Breast epithelium (tissue), 4 donors: ENCODE measurements at regions not wholly inside any gene's neighbourhood (a gene's known extent, or its start where the extent isn't known, plus 50 kb on each side); places are given as distances from the start of the nearest gene placed in this dataset.

Experiments used
- DNase-seq, 2 donors: peaks; one replicate each; pipeline ENCODE4 v3.0.0-alpha.2; 2019; ENCODE audit warnings: low spot score in 2 of 2
- H3K27ac ChIP-seq, 2 donors: fragments of 200-600 bp; sonication (generic) in 1 of 2; one replicate each; pipeline ENCODE4 v1.5.1; 2016 to 2019; ENCODE audit warnings: mild to moderate bottlenecking in 1 of 2
- H3K27me3 ChIP-seq, 2 donors: fragments of 200-600 bp; sonication (generic) in 1 of 2; one replicate each; pipeline versions ENCODE4 v1.5.1 to v1.6.0; 2017 to 2019; ENCODE audit warnings: control low read depth in 1 of 2, mild to moderate bottlenecking in 1 of 2
- H3K36me3 ChIP-seq: fragments of 200-600 bp; one replicate; pipeline ENCODE4 v1.5.1; 2019
- H3K4me1 ChIP-seq, 2 donors: fragments of 200-600 bp; sonication (generic); one replicate each; pipeline ENCODE4 v1.5.1; 2016 to 2019; ENCODE audit warnings: control low read depth in 1 of 2
- H3K4me3 ChIP-seq, 3 donors: fragments of 200-600 bp; sonication (generic); 1 replicate in 2 of 3; 2 replicates in 1 of 3; pipeline ENCODE4 v1.5.1; 2016 to 2019; ENCODE audit warnings: mild to moderate bottlenecking in 3 of 3, moderate library complexity in 2 of 3
- H3K9me3 ChIP-seq, 2 donors: fragments of 200-600 bp; sonication (generic) in 1 of 2; one replicate each; pipeline ENCODE4 v1.5.1; 2016 to 2019; ENCODE audit warnings: control low read depth in 1 of 2
- POLR2A ChIP-seq: fragments of 450-650 bp; IDR thresholded peaks from one replicate; pipeline ENCODE4 v1.6.1; 2016; ENCODE audit warnings: antibody characterized with exemption, mild to moderate bottlenecking, moderate library complexity
- POLR2AphosphoS5 ChIP-seq, 3 donors: sonication (generic); formaldehyde crosslinking; IDR thresholded peaks; one replicate each; pipeline ENCODE4 v1.6.1; 2017; ENCODE audit warnings: antibody characterized with exemption in 3 of 3
- intact Hi-C: fragments of 100-400 bp; cut with DNase I; formaldehyde crosslinking; loops from one replicate; pipeline ENCODE4 v1.15.1; 2023; ENCODE audit warnings: low total_unique reads
- TF ChIP-seq, protein P1 (sequence below), 3 donors: fragments of 450-650 bp; IDR thresholded peaks; one replicate each; pipeline ENCODE4 v1.5.1; 2016 to 2017; ENCODE audit warnings: antibody characterized with exemption in 3 of 3, mild to moderate bottlenecking in 3 of 3, moderate library complexity in 3 of 3

- TF ChIP-seq POLR2A (no peak), POLR2AphosphoS5 (IDR thresholded peaks at IDR 0.05) (no peak)
- TF ChIP-seq, protein P1, sequence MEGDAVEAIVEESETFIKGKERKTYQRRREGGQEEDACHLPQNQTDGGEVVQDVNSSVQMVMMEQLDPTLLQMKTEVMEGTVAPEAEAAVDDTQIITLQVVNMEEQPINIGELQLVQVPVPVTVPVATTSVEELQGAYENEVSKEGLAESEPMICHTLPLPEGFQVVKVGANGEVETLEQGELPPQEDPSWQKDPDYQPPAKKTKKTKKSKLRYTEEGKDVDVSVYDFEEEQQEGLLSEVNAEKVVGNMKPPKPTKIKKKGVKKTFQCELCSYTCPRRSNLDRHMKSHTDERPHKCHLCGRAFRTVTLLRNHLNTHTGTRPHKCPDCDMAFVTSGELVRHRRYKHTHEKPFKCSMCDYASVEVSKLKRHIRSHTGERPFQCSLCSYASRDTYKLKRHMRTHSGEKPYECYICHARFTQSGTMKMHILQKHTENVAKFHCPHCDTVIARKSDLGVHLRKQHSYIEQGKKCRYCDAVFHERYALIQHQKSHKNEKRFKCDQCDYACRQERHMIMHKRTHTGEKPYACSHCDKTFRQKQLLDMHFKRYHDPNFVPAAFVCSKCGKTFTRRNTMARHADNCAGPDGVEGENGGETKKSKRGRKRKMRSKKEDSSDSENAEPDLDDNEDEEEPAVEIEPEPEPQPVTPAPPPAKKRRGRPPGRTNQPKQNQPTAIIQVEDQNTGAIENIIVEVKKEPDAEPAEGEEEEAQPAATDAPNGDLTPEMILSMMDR (IDR thresholded peaks at IDR 0.05): no peak
- Histone ChIP-seq H3K36me3 (no peaks in the 10 kb centered on the region), H3K9me3 (no peaks in the 10 kb centered on the region), H3K27ac (no peak overlapping the region), H3K4me3 (no peak overlapping the region), H3K4me1 (no peaks in the 10 kb centered on the region), H3K27me3 (no peaks in the 10 kb centered on the region)
- intact Hi-C loops: no loop called here
- no peak for DNase-seq
Measured at GRCh38 chr2:150374492-150374891, 113.0 kb downstream of the RND3 start.

DNA sequence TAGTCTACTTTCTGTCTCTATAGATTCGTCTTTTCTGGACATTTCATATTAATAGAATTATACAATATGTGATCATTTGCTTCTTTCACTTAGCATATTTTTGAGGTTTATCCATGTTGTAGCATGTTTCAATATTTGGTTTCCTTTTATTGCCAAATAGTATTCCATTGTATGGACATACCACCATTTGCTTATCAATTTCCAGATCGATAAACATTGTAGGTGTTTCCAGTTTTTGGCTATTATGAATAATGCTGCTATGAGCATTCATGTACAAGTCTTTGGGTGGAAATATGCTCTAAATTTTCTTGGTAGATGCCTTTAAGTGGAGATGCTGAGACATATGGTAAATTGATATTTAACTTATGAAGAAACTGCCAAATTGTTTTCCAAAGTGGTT lies 114.1 kb downstream of the RND3 start:
- Histone ChIP-seq H3K27me3 (no peaks in the 10 kb centered on the region), H3K36me3 (no peaks in the 10 kb centered on the region), H3K9me3 (no peaks in the 10 kb centered on the region), H3K4me3 (no peak overlapping the region), H3K4me1 (no peaks in the 10 kb centered on the region), H3K27ac (no peak overlapping the region)
- intact Hi-C loops: no loop called here
- TF ChIP-seq POLR2AphosphoS5 (IDR thresholded peaks at IDR 0.05) (no peak), POLR2A (no peak)
- TF ChIP-seq, protein P1 (IDR thresholded peaks at IDR 0.05): no peak
- DNase-seq: no peak

- Histone ChIP-seq H3K36me3 (no peaks in the 10 kb centered on the region), H3K4me1 (no peaks in the 10 kb centered on the region), H3K4me3 (no peak overlapping the region), H3K9me3 (no peaks in the 10 kb centered on the region), H3K27me3 (no peaks in the 10 kb centered on the region), H3K27ac (no peak overlapping the region)
- TF ChIP-seq, protein P1 (IDR thresholded peaks at IDR 0.05): no peak
- no peak for TF ChIP-seq POLR2A
- DNase-seq: no peak
- intact Hi-C loops: no loop called here
Measured at GRCh38 chr2:150371044-150371818, 116.2 kb downstream of the RND3 start.

GRCh38 chr2:150370561-150370960 lies 116.9 kb downstream of the RND3 start:
- TF ChIP-seq, protein P1 (IDR thresholded peaks at IDR 0.05): no peak
- TF ChIP-seq POLR2AphosphoS5 (IDR thresholded peaks at IDR 0.05) (no peak), POLR2A (no peak)
- no peaks in the 10 kb centered on the region for H3K36me3 ChIP-seq
- H3K9me3 ChIP-seq: no peaks in the 10 kb centered on the region
- H3K4me3 ChIP-seq: no peak overlapping the region
- no peak overlapping the region for H3K27ac ChIP-seq
- intact Hi-C loops: no loop called here
- no peak for DNase-seq
- no peaks in the 10 kb centered on the region for H3K4me1 ChIP-seq
- no peaks in the 10 kb centered on the region for H3K27me3 ChIP-seq

DNA sequence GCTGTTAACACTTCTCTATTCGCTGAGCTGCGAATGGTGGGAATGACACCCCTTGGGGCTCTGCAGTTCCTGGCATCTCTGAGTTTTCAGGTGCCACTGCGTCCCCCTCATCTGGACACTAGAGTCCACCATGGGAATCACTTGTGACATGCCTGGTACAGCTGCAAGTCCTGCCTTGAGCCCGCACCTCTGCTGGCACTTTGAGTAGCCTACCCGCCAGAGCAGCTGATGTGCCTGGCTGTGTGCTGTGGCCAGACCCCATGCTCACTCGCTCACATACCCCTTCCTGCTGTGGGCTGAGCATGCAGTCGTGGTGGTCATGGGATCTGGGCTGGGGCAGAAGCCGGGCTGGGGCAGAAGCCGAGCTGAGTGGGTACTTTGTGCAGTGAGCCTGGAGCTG lies 117.6 kb downstream of the RND3 start:
- TF ChIP-seq, protein P1 (IDR thresholded peaks at IDR 0.05): no peak
- no peak for TF ChIP-seq POLR2A
- TF ChIP-seq POLR2AphosphoS5 (IDR thresholded peaks at IDR 0.05): no peak
- no peak overlapping the region for H3K27ac ChIP-seq
- intact Hi-C loops: no loop called here

More for the DNA sequence above, 117.6 kb downstream of the RND3 start:
- Histone ChIP-seq H3K27me3 (no peaks in the 10 kb centered on the region), H3K36me3 (no peaks in the 10 kb centered on the region), H3K9me3 (no peaks in the 10 kb centered on the region), H3K4me1 (no peaks in the 10 kb centered on the region), H3K4me3 (no peak overlapping the region)
- no peak for DNase-seq
